K562 (cell line): ENCODE measurements at regions not wholly inside any gene's neighbourhood (a gene's known extent, or its start where the extent isn't known, plus 50 kb on each side); places are given as distances from the start of the nearest gene placed in this dataset.

ENCODE experiments used
- ATAC-seq: fragments of 200-7000 bp; cut with Tn5 transposase; 3 replicates; pipeline ENCODE4 v1.9.1; 2020; ENCODE audit warnings: moderate library complexity
- BruUV-seq: library from RNA; stranded (reverse); fragments of 400-500 nt; replicated peaks from 2 replicates; lab custom pipeline; 2021; lab: Mats Ljungman, UMichigan
- CTCF ChIA-PET: fragments of 300-600 bp; formaldehyde crosslinking; extraction: SDS; loops from one replicate; lab custom pipeline; 2021; ENCODE audit warnings: low intra/inter-chr PET ratio; lab: Yijun Ruan, JAX
- POLR2A ChIA-PET: fragments of 300-600, 350-650 bp; sonication (Branson Sonifier 250); formaldehyde crosslinking; extraction: SDS; loops from one replicate; lab custom pipeline; 2021; ENCODE audit warnings: antibody characterized with exemption, inconsistent platforms; lab: Yijun Ruan, JAX
- DNase-seq, 4 experiments: peaks; one replicate each; pipeline versions ENCODE4 v3.0.0 to v3.0.0-alpha.2; 2011 to 2018; ENCODE audit warnings: low spot score in 3 of 4, mixed read lengths in 3 of 4; ENCODE audit errors: extremely low read depth in 1 of 4
- FAIRE-seq: peaks from 2 replicates; lab custom pipeline; 2011; peaks lifted over from hg19 to GRCh38; lab: Jason Lieb, UNC
- H2AFZ ChIP-seq: 2 replicates; pipeline ENCODE4 v1.6.0; 2011; ENCODE audit warnings: low read depth, low read length, control low read depth, inconsistent platforms
- H3K27ac ChIP-seq: fragments of 200-600 bp; 3 replicates; pipeline ENCODE4 v1.8.0; 2011; ENCODE audit warnings: low read depth, mild to moderate bottlenecking, control low read depth, inconsistent platforms, low read length, moderate library complexity, mixed read lengths; ENCODE audit errors: extremely low read depth
- H3K27me3 ChIP-seq, 2 experiments: fragments of 300-600 bp in 1 of 2; 2 replicates in 1 of 2; 3 replicates in 1 of 2; pipeline versions ENCODE4 v1.6.0 to v1.8.0; 2011; ENCODE audit warnings: inconsistent platforms in 2 of 2, low read length in 2 of 2, mild to moderate bottlenecking in 1 of 2, mixed read lengths in 1 of 2, moderate library complexity in 1 of 2; ENCODE audit not compliant: control insufficient read depth in 2 of 2, insufficient read depth in 2 of 2
- H3K36me3 ChIP-seq: fragments of 300-600 bp; 3 replicates; pipeline ENCODE4 v1.8.0; 2011; ENCODE audit warnings: mild to moderate bottlenecking, low read length, inconsistent platforms; ENCODE audit not compliant: control insufficient read depth, insufficient read depth
- H3K4me1 ChIP-seq, 2 experiments: fragments of 200-600 bp in 1 of 2; replicated peaks in 1 of 2; 2 replicates in 1 of 2; 3 replicates in 1 of 2; pipeline versions ENCODE4 v1.5.1 to v1.8.0; 2011; ENCODE audit warnings: inconsistent platforms in 2 of 2, low read length in 2 of 2, mild to moderate bottlenecking in 1 of 2, mixed read lengths in 1 of 2, moderate library complexity in 1 of 2; ENCODE audit not compliant: control insufficient read depth in 2 of 2, insufficient read depth in 2 of 2
- H3K4me2 ChIP-seq: 2 replicates; pipeline ENCODE4 v1.6.1; 2011; ENCODE audit warnings: low read length, control low read depth, inconsistent platforms, mixed read lengths; ENCODE audit not compliant: insufficient read depth
- H3K4me3 ChIP-seq: fragments of 200-600 bp; sonication (generic), shearing (Covaris generic); 2 replicates; pipeline ENCODE4 v1.5.1; 2016; ENCODE audit warnings: control low read depth, inconsistent platforms
- H3K79me2 ChIP-seq: fragments of 200-600 bp; 3 replicates; pipeline ENCODE4 v1.8.0; 2011; ENCODE audit warnings: low read length, inconsistent platforms; ENCODE audit not compliant: control insufficient read depth, insufficient read depth
- H3K9ac ChIP-seq, 2 experiments: 2 replicates each; pipeline versions ENCODE4 v1.6.0 to v1.6.1; 2011; ENCODE audit warnings: low read depth in 2 of 2, low read length in 2 of 2, control low read depth in 1 of 2, inconsistent platforms in 1 of 2, mild to moderate bottlenecking in 1 of 2, mixed read lengths in 1 of 2; ENCODE audit not compliant: insufficient read depth in 1 of 2
- H3K9me1 ChIP-seq: one replicate; pipeline ENCODE4 v1.6.0; 2011; ENCODE audit warnings: inconsistent platforms, mild to moderate bottlenecking, low read length, moderate library complexity; ENCODE audit not compliant: control insufficient read depth, insufficient read depth
- H3K9me3 ChIP-seq: replicated peaks from 2 replicates; pipeline ENCODE4 v1.5.1; 2011; ENCODE audit warnings: low read depth, low read length, inconsistent platforms; ENCODE audit not compliant: control insufficient read depth, insufficient read depth
- H4K20me1 ChIP-seq: replicated peaks from 2 replicates; pipeline ENCODE4 v1.6.1; 2011; ENCODE audit warnings: low read length, inconsistent platforms, mixed read lengths; ENCODE audit not compliant: control insufficient read depth, insufficient read depth
- BACH1 ChIP-seq: fragments of 200-800 bp; sonication (Bioruptor generic); IDR thresholded peaks from 2 replicates; pipeline ENCODE4 v1.6.1; 2016; ENCODE audit warnings: missing genetic modification characterization, missing compliant biosample characterization
- CCNT2 ChIP-seq: IDR thresholded peaks from 2 replicates; pipeline ENCODE4 v1.6.1; 2011; ENCODE audit warnings: borderline replicate concordance, low read depth, mild to moderate bottlenecking, moderate library complexity, mixed read lengths, low read length; ENCODE audit not compliant: insufficient read length; ENCODE audit errors: extremely low read depth
- HNRNPH1 ChIP-seq: fragments of 200-400 bp; formaldehyde crosslinking; optimal IDR thresholded peaks from 2 replicates; pipeline ENCODE3; 2017; ENCODE audit warnings: low read depth, mild to moderate bottlenecking, low read length, moderate library complexity
- KAT2B ChIP-seq: IDR thresholded peaks from one replicate; pipeline ENCODE4 v1.6.1; 2012; ENCODE audit warnings: low read depth, mild to moderate bottlenecking, control low read depth, inconsistent platforms, low read length, moderate library complexity
- LEF1 ChIP-seq: fragments of 450-650 bp; IDR thresholded peaks from 2 replicates; pipeline ENCODE4 v1.6.1; 2016; ENCODE audit warnings: mild to moderate bottlenecking
- MAFK ChIP-seq: IDR thresholded peaks from 2 replicates; pipeline ENCODE4 v1.6.1; 2011; ENCODE audit warnings: low read length, improper control_type of control experiment
- MTA1 ChIP-seq: fragments of 450-650 bp; IDR thresholded peaks from 2 replicates; pipeline ENCODE4 v1.6.1; 2017; ENCODE audit warnings: borderline replicate concordance
- PHF20 ChIP-seq: fragments of 450-650 bp; IDR thresholded peaks from 2 replicates; pipeline ENCODE4 v1.6.1; 2018; ENCODE audit not compliant: partially characterized antibody
- TGIF2 ChIP-seq: sonication (generic); formaldehyde crosslinking; IDR thresholded peaks from 2 replicates; pipeline ENCODE4 v1.8.1; 2022; ENCODE audit warnings: mild to moderate bottlenecking, missing genetic modification reagents, moderate library complexity
- XRCC4 ChIP-seq: IDR thresholded peaks from one replicate; pipeline ENCODE4 v1.6.1; 2011; ENCODE audit not compliant: insufficient read depth, insufficient read length; ENCODE audit errors: extremely low read depth
- WGBS: fragments of 100-300 bp; shearing (Covaris generic); methylation state at CpG from one replicate; pipeline ENCODE4 v1.1.6; 2016; ENCODE audit warnings: low coverage, mixed read lengths; ENCODE audit not compliant: insufficient coverage; ENCODE audit errors: missing lambda C conversion rate; 5-methylcytosine and 5-hydroxymethylcytosine counted together
- in situ Hi-C: fragments of 300-500 bp; cut with MboI; formaldehyde crosslinking; loops from 4 replicates; pipeline ENCODE4 v1.15.0; 2018; ENCODE audit warnings: inconsistent platforms, mixed read lengths
- intact Hi-C: fragments of 100-400 bp; cut with micrococcal nuclease; formaldehyde crosslinking; loops from 2 replicates; pipeline ENCODE4 v1.14.2; 2022
- TF ChIP-seq, protein P1 (sequence below): fragments of 250-450 bp; sonication (Bioruptor Pico); IDR thresholded peaks from 2 replicates; pipeline ENCODE4 v1.8.0; 2022; ENCODE audit warnings: moderate library complexity, mild to moderate bottlenecking, inconsistent platforms
- TF ChIP-seq, protein P2 (sequence below): fragments of 150-350 bp; conservative IDR thresholded peaks from 2 replicates; pipeline ENCODE4 v1.6.1; 2014; ENCODE audit warnings: low read length
- TF ChIP-seq, protein P3 (sequence below): fragments of 250-450 bp; sonication (Bioruptor Pico); IDR thresholded peaks from 2 replicates; pipeline ENCODE4 v1.5.0; 2021; ENCODE audit warnings: mild to moderate bottlenecking, borderline replicate concordance
- TF ChIP-seq, protein P4 (sequence below), 3 experiments: fragments of 200-800 bp in 1 of 3; sonication (Bioruptor generic) in 1 of 3; sonication (generic) in 1 of 3; formaldehyde crosslinking in 1 of 3; IDR thresholded peaks; 2 replicates each; pipeline versions ENCODE4 v1.6.1 to v1.8.0; 2016 to 2022; ENCODE audit warnings: mild to moderate bottlenecking in 2 of 3, missing compliant biosample characterization in 2 of 3, missing genetic modification characterization in 2 of 3, missing genetic modification reagents in 1 of 3

DNA sequence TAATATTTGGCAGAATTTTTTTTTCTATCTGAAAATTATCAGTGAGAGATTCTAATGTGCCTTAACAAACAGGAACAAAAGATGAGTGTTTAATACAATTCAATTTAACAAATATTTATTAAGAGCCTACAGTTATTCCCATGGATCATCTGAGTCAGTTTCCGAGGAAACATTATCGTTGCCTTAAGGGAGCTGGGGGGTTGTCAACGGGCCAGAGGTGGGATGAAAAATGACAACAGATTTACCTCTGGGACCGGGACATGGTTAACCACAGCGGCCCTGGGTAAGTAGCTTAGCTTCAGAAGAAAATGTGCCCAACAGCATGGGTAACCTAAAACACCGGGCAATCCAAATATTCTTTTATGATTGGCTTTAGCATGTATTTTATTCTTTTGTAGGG, 113.6 kb downstream of the DAD1 start:
- no peaks in the 10 kb centered on the region for H3K36me3 ChIP-seq
- no peak overlapping the region for H2AFZ ChIP-seq
- intact Hi-C loops (no loop called here), in situ Hi-C loops (loop anchor here (10.0 kb wide), 1 partner anchor 171 kb away; no protein-coding TSS in a partner anchor)
- no TSS peak for BruUV-seq
- no peaks in the 10 kb centered on the region for H4K20me1 ChIP-seq
- H3K79me2 ChIP-seq = no peaks in the 10 kb centered on the region
- no peaks in the 10 kb centered on the region for H3K9me1 ChIP-seq
- POLR2A ChIA-PET = no interaction called here
- DNase-seq (no peak), ATAC-seq (no peak), FAIRE-seq (no peak)
- CTCF ChIA-PET = no interaction called here
- H3K9ac ChIP-seq = no peak overlapping the region
- no peak overlapping the region for H3K4me3 ChIP-seq
- H3K27ac ChIP-seq = no peak overlapping the region
- peaks cover 2 to 9% of the 10 kb centered on the region in 2 experiments; a peak in 3 of 5 replicates for H3K27me3 ChIP-seq
- peaks cover 0 to 3% of the 10 kb centered on the region in 2 experiments; a peak in 4 of 5 replicates for H3K4me1 ChIP-seq
- no peaks in the 10 kb centered on the region for H3K9me3 ChIP-seq
- no peak for TF ChIP-seq BACH1 (tag)
- TF ChIP-seq, protein P1, sequence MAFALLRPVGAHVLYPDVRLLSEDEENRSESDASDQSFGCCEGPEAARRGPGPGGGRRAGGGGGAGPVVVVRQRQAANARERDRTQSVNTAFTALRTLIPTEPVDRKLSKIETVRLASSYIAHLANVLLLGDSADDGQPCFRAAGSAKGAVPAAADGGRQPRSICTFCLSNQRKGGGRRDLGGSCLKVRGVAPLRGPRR (CRISPR knock-in tag) = no peak
- no peak for TF ChIP-seq CCNT2
- TF ChIP-seq LEF1 = no peak
- no peak for TF ChIP-seq PHF20
- no peak for TF ChIP-seq XRCC4
- TF ChIP-seq, protein P2, sequence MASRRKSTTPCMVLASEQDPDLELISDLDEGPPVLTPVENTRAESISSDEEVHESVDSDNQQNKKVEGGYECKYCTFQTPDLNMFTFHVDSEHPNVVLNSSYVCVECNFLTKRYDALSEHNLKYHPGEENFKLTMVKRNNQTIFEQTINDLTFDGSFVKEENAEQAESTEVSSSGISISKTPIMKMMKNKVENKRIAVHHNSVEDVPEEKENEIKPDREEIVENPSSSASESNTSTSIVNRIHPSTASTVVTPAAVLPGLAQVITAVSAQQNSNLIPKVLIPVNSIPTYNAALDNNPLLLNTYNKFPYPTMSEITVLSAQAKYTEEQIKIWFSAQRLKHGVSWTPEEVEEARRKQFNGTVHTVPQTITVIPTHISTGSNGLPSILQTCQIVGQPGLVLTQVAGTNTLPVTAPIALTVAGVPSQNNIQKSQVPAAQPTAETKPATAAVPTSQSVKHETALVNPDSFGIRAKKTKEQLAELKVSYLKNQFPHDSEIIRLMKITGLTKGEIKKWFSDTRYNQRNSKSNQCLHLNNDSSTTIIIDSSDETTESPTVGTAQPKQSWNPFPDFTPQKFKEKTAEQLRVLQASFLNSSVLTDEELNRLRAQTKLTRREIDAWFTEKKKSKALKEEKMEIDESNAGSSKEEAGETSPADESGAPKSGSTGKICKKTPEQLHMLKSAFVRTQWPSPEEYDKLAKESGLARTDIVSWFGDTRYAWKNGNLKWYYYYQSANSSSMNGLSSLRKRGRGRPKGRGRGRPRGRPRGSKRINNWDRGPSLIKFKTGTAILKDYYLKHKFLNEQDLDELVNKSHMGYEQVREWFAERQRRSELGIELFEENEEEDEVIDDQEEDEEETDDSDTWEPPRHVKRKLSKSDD = no peak
- TF ChIP-seq TGIF2 (CRISPR knock-in tag) = no peak
- TF ChIP-seq MAFK = no peak
- TF ChIP-seq, protein P3, sequence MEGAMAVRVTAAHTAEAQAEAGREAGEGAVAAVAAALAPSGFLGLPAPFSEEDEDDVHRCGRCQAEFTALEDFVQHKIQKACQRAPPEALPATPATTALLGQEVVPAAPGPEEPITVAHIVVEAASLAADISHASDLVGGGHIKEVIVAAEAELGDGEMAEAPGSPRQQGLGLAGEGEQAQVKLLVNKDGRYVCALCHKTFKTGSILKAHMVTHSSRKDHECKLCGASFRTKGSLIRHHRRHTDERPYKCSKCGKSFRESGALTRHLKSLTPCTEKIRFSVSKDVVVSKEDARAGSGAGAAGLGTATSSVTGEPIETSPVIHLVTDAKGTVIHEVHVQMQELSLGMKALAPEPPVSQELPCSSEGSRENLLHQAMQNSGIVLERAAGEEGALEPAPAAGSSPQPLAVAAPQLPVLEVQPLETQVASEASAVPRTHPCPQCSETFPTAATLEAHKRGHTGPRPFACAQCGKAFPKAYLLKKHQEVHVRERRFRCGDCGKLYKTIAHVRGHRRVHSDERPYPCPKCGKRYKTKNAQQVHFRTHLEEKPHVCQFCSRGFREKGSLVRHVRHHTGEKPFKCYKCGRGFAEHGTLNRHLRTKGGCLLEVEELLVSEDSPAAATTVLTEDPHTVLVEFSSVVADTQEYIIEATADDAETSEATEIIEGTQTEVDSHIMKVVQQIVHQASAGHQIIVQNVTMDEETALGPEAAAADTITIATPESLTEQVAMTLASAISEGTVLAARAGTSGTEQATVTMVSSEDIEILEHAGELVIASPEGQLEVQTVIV (CRISPR knock-in tag) = no peak
- TF ChIP-seq MTA1 = no peak
- TF ChIP-seq KAT2B = no peak
- TF ChIP-seq HNRNPH1 = no peak
- TF ChIP-seq, protein P4, sequence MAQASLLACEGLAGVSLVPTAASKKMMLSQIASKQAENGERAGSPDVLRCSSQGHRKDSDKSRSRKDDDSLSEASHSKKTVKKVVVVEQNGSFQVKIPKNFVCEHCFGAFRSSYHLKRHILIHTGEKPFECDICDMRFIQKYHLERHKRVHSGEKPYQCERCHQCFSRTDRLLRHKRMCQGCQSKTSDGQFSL (CRISPR knock-in tag; IDR thresholded peaks at IDR 0.05) = no peak
- TF ChIP-seq, protein P4 (tag; IDR thresholded peaks at IDR 0.05) = no peak
- no peak overlapping the region for H3K4me2 ChIP-seq
- 6% methylated on average over 6 of the region's 6 CpGs for WGBS
